ENCODE measurements at regions not wholly inside any gene's neighbourhood (a gene's known extent, or its start where the extent isn't known, plus 50 kb on each side); places are given as distances from the start of the nearest gene placed in this dataset.

GRCh38 chr11:81255895-81256294 is 1477.8 kb downstream of the FAM181B start:
- no peak overlapping the region for H3K4me3 ChIP-seq
- no peaks in the 10 kb centered on the region for H3K4me1 ChIP-seq
- 3% methylated on average over 1 of the region's 1 CpG for WGBS (ENCODE audit: missing lambda C conversion rate)
- FAIRE-seq (no peak), DNase-seq (ENCODE audit: low read depth in 1 of 2, low spot score in 1 of 2) (no peak), ATAC-seq (no peak)
- H3K9me3 ChIP-seq = no peaks in the 10 kb centered on the region
- ChIA-PET POLR2A (no interaction called here), CTCF (no interaction called here)
- no peak overlapping the region for H3K27ac ChIP-seq
- H3K4me2 ChIP-seq = no peak overlapping the region
- TF ChIP-seq TP53 (CRISPR knock-in tag; IDR thresholded peaks at IDR 0.05) (no peak), GATA3 (IDR thresholded peaks at IDR 0.05; ENCODE audit: borderline replicate concordance) (no peak), CBX8 (IDR thresholded peaks at IDR 0.05) (no peak), HES2 (IDR thresholded peaks at IDR 0.05) (no peak), MAZ (IDR thresholded peaks at IDR 0.05; ENCODE audit: borderline replicate concordance, low read depth, low read length) (no peak), RNF2 (IDR thresholded peaks at IDR 0.05; ENCODE audit: borderline replicate concordance, low read depth) (no peak), HOXB5 (CRISPR knock-in tag; IDR thresholded peaks at IDR 0.05) (no peak), TFCP2L1 (CRISPR knock-in tag; IDR thresholded peaks at IDR 0.05) (no peak), KDM5A (IDR thresholded peaks at IDR 0.05) (no peak), FOSL2 (IDR thresholded peaks at IDR 0.05) (no peak), FOSL2 (CRISPR knock-in tag; IDR thresholded peaks at IDR 0.05) (no peak), MYC (IDR thresholded peaks at IDR 0.05; ENCODE audit: borderline replicate concordance, low read length) (no peak), NFE2L2 (conservative IDR thresholded peaks at IDR 0.05; ENCODE audit: low read length) (no peak), RAD21 (conservative IDR thresholded peaks at IDR 0.05 in 1 of 2, IDR thresholded peaks at IDR 0.05 in 1 of 2) (no peak), JUN (IDR thresholded peaks at IDR 0.05) (no peak), EHF (CRISPR knock-in tag; IDR thresholded peaks at IDR 0.05) (no peak), RARB (CRISPR knock-in tag; IDR thresholded peaks at IDR 0.05) (no peak), CBX2 (IDR thresholded peaks at IDR 0.05; ENCODE audit: borderline replicate concordance, low read depth) (no peak), MAX (IDR thresholded peaks at IDR 0.05) (no peak)

- TF ChIP-seq RNF2 (IDR thresholded peaks at IDR 0.05; ENCODE audit: borderline replicate concordance, low read depth) (no peak), TP53 (CRISPR knock-in tag; IDR thresholded peaks at IDR 0.05) (no peak), FOXS1 (CRISPR knock-in tag; IDR thresholded peaks at IDR 0.05) (no peak), SMC3 (IDR thresholded peaks at IDR 0.05) (no peak), JUNB (IDR thresholded peaks at IDR 0.05) (no peak), BHLHE40 (IDR thresholded peaks at IDR 0.05; ENCODE audit: low read depth, low read length) (no peak), EP300 (IDR thresholded peaks at IDR 0.05) (no peak), CBX8 (IDR thresholded peaks at IDR 0.05) (no peak), CEBPB (IDR thresholded peaks at IDR 0.05) (no peak), REST (IDR thresholded peaks at IDR 0.05) (no peak), HEYL (CRISPR knock-in tag; IDR thresholded peaks at IDR 0.05) (no peak)
- H3K4me2 ChIP-seq = no peak overlapping the region
- ChIA-PET CTCF (no interaction called here), POLR2A (no interaction called here)
- H3K4me3 ChIP-seq = no peak overlapping the region
- WGBS (ENCODE audit: missing lambda C conversion rate) = 0% methylated on average over 1 of the region's 1 CpG
- H3K9me3 ChIP-seq = no peaks in the 10 kb centered on the region
- ATAC-seq (no peak), FAIRE-seq (no peak), DNase-seq (ENCODE audit: low read depth in 1 of 2, low spot score in 1 of 2) (no peak)
- H3K27ac ChIP-seq = no peak overlapping the region
- no peaks in the 10 kb centered on the region for H3K4me1 ChIP-seq
These were observed 1480.4 kb downstream of the FAM181B start for GRCh38 chr11:81253244-81253643.
